Endodermal cell (in vitro differentiated cells): ENCODE measurements at regions not wholly inside any gene's neighbourhood (a gene's known extent, or its start where the extent isn't known, plus 50 kb on each side); places are given as distances from the start of the nearest gene placed in this dataset.

Experiments used
- DNase-seq: peaks from one replicate; pipeline ENCODE4 v3.0.0-alpha.2; 2017
- H3K27ac ChIP-seq: 2 replicates; pipeline ENCODE4 v1.5.1; 2013; ENCODE audit warnings: mild to moderate bottlenecking, low read depth, low read length, moderate library complexity
- H3K27me3 ChIP-seq: 2 replicates; pipeline ENCODE4 v1.6.1; 2013; ENCODE audit warnings: mild to moderate bottlenecking, low read length, moderate library complexity; ENCODE audit not compliant: insufficient read depth, control insufficient read depth, poor library complexity, severe bottlenecking
- H3K36me3 ChIP-seq: 2 replicates; pipeline ENCODE4 v1.7.0; 2013; ENCODE audit warnings: mild to moderate bottlenecking, low read length, moderate library complexity; ENCODE audit not compliant: control insufficient read depth, insufficient read depth
- H3K4me1 ChIP-seq: one replicate; pipeline ENCODE4 v1.7.0; 2013; ENCODE audit warnings: low read length; ENCODE audit not compliant: control insufficient read depth, insufficient read depth
- H3K4me3 ChIP-seq: 2 replicates; pipeline ENCODE4 v1.5.1; 2013; ENCODE audit warnings: mild to moderate bottlenecking, low read length, moderate library complexity
- H3K9ac ChIP-seq: 2 replicates; pipeline ENCODE4 v1.6.1; 2013; ENCODE audit warnings: mild to moderate bottlenecking, low read length, moderate library complexity; ENCODE audit not compliant: poor library complexity, severe bottlenecking; ENCODE audit errors: extremely low read depth
- H3K9me3 ChIP-seq: 2 replicates; pipeline ENCODE4 v1.6.1; 2013; ENCODE audit warnings: mild to moderate bottlenecking, low read length, moderate library complexity; ENCODE audit not compliant: control insufficient read depth
- H3K27ac Mint-ChIP-seq: 2 replicates; pipeline ENCODE4 v1.8.0; 2020; ENCODE audit warnings: mixed read lengths
- H3K27me3 Mint-ChIP-seq: 2 replicates; pipeline ENCODE4 v1.8.0; 2021; ENCODE audit warnings: mild to moderate bottlenecking, mixed read lengths; ENCODE audit not compliant: insufficient read depth
- H3K36me3 Mint-ChIP-seq: 2 replicates; pipeline ENCODE4 v1.8.0; 2020; ENCODE audit warnings: low read depth, mixed read lengths
- H3K4me1 Mint-ChIP-seq: 2 replicates; pipeline ENCODE4 v1.8.0; 2020; ENCODE audit warnings: mixed read lengths
- H3K4me3 Mint-ChIP-seq: 2 replicates; pipeline ENCODE4 v1.8.0; 2020; ENCODE audit warnings: mild to moderate bottlenecking, moderate library complexity, mixed read lengths
- H3K9me3 Mint-ChIP-seq: 2 replicates; pipeline ENCODE4 v1.8.0; 2020; ENCODE audit warnings: mild to moderate bottlenecking, mixed read lengths
- WGBS, 2 experiments: methylation state at CpG; one replicate each; pipeline versions ENCODE4 v1.1.5 to v1.1.7; 2013; ENCODE audit warnings: missing lambda C conversion rate in 2 of 2, mixed read lengths in 1 of 2; ENCODE audit not compliant: insufficient coverage in 1 of 2, insufficient read length in 1 of 2; 5-methylcytosine and 5-hydroxymethylcytosine counted together
- TF ChIP-seq, protein P1 (sequence below): fragments of 200-600 bp; sonication (generic); conservative IDR thresholded peaks from 2 replicates; pipeline ENCODE4 v1.5.0; 2021; ENCODE audit warnings: antibody characterized with exemption, mild to moderate bottlenecking

DNA sequence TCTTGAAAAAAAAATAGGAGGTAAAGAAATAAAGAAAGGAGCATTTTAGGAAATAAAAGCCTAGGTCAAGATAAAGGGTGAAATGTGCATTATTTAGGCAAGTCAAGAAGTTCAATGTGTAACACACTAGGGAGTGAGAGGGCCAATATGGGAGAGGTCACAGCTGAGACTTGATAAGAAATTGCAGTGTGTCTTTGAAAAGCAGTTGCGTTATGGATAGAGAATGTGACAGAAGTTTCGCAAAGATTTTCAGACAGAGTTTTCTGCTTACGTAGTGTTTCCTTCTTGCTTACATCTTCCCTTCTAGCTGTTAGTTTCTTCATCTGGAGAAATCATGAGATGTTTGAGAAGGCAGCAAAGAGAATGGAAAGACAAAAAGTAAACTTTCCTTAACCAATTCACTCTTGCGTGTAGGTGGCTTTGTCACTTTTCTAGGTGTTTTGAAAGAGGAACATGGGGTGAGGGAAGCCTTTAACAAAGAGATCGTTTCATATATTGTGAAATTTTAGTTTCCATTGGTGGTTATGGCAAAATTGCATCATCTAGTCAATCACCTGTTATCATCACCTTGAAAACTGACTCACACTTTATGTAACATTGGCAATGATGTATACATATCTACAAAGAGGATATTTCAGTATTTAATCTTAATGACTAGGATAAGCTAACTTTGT lies 975.5 kb downstream of the OLFM4 start:
- H3K27me3 ChIP-seq = no peaks in the 10 kb centered on the region
- Mint-ChIP-seq H3K36me3 (peaks cover 1% of the 10 kb centered on the region), H3K4me3 (no peak overlapping the region), H3K9me3 (peaks cover 2% of the 10 kb centered on the region), H3K4me1 (peaks cover 4% of the 10 kb centered on the region), H3K27ac (no peak overlapping the region), H3K27me3 (no peaks in the 10 kb centered on the region)
- no peak overlapping the region for H3K27ac ChIP-seq
- no peak for DNase-seq
- no peaks in the 10 kb centered on the region for H3K36me3 ChIP-seq
- H3K4me1 ChIP-seq = no peaks in the 10 kb centered on the region
- 92 to 100% methylated on average over 1 to 5 of the region's 5 CpGs for WGBS, 2 experiments
- no peaks in the 10 kb centered on the region for H3K9me3 ChIP-seq
- no peak overlapping the region for H3K4me3 ChIP-seq
- TF ChIP-seq, protein P1, sequence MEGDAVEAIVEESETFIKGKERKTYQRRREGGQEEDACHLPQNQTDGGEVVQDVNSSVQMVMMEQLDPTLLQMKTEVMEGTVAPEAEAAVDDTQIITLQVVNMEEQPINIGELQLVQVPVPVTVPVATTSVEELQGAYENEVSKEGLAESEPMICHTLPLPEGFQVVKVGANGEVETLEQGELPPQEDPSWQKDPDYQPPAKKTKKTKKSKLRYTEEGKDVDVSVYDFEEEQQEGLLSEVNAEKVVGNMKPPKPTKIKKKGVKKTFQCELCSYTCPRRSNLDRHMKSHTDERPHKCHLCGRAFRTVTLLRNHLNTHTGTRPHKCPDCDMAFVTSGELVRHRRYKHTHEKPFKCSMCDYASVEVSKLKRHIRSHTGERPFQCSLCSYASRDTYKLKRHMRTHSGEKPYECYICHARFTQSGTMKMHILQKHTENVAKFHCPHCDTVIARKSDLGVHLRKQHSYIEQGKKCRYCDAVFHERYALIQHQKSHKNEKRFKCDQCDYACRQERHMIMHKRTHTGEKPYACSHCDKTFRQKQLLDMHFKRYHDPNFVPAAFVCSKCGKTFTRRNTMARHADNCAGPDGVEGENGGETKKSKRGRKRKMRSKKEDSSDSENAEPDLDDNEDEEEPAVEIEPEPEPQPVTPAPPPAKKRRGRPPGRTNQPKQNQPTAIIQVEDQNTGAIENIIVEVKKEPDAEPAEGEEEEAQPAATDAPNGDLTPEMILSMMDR = no peak
- H3K9ac ChIP-seq = no peak overlapping the region

GRCh38 chr13:54016542-54016941 lies 987.9 kb downstream of the OLFM4 start:
- H3K4me1 ChIP-seq = no peaks in the 10 kb centered on the region
- Mint-ChIP-seq H3K4me3 (no peak overlapping the region), H3K9me3 (no peaks in the 10 kb centered on the region), H3K27me3 (no peaks in the 10 kb centered on the region), H3K36me3 (no peaks in the 10 kb centered on the region), H3K27ac (no peak overlapping the region), H3K4me1 (no peaks in the 10 kb centered on the region)
- no peak for DNase-seq
- 67 to 100% methylated on average over 1 of the region's 1 CpG for WGBS, 2 experiments
- no peak overlapping the region for H3K9ac ChIP-seq
- no peak overlapping the region for H3K27ac ChIP-seq
- no peaks in the 10 kb centered on the region for H3K36me3 ChIP-seq
- no peaks in the 10 kb centered on the region for H3K9me3 ChIP-seq
- H3K4me3 ChIP-seq = no peak overlapping the region
- H3K27me3 ChIP-seq = no peaks in the 10 kb centered on the region
- TF ChIP-seq, protein P1 = no peak

- H3K9me3 ChIP-seq = no peaks in the 10 kb centered on the region
- no peaks in the 10 kb centered on the region for H3K4me1 ChIP-seq
- Mint-ChIP-seq H3K27me3 (no peaks in the 10 kb centered on the region), H3K4me1 (no peaks in the 10 kb centered on the region), H3K36me3 (no peaks in the 10 kb centered on the region), H3K27ac (no peak overlapping the region), H3K9me3 (no peaks in the 10 kb centered on the region), H3K4me3 (no peak overlapping the region)
- no peaks in the 10 kb centered on the region for H3K36me3 ChIP-seq
- H3K27ac ChIP-seq = no peak overlapping the region
- H3K9ac ChIP-seq = no peak overlapping the region
- TF ChIP-seq, protein P1 = no peak
- WGBS, 2 experiments = 75 to 94% methylated on average over 3 of the region's 3 CpGs
- DNase-seq = no peak
- no peaks in the 10 kb centered on the region for H3K27me3 ChIP-seq
- no peak overlapping the region for H3K4me3 ChIP-seq
These were observed 989.9 kb downstream of the OLFM4 start for GRCh38 chr13:54018485-54018884.
